KOPT-K1 (cell line): ENCODE measurements at regions not wholly inside any gene's neighbourhood (a gene's known extent, or its start where the extent isn't known, plus 50 kb on each side); places are given as distances from the start of the nearest gene placed in this dataset.
"Not testable (repeated sequence)": the region's sequence is repeated elsewhere in the genome, so short reads cannot be mapped to it uniquely, and the experiment has no call there.

ENCODE experiments used
- H3K27ac ChIP-seq: fragments of 200-600 bp; sonication (generic); 2 replicates; pipeline ENCODE4 v1.5.1; 2016; ENCODE audit warnings: antibody characterized with exemption, mild to moderate bottlenecking, low read depth, low read length; ENCODE audit not compliant: poor library complexity, severe bottlenecking
- H3K36me3 ChIP-seq: fragments of 200-600 bp; sonication (generic); 2 replicates; pipeline ENCODE4 v1.5.1; 2017; ENCODE audit warnings: antibody characterized with exemption, mild to moderate bottlenecking, low read length, moderate library complexity; ENCODE audit not compliant: insufficient read depth
- H3K9me3 ChIP-seq: fragments of 200-600 bp; sonication (generic); 2 replicates; pipeline ENCODE4 v1.5.1; 2017; ENCODE audit warnings: antibody characterized with exemption, low read length, mild to moderate bottlenecking; ENCODE audit not compliant: insufficient read depth, poor library complexity, severe bottlenecking

GRCh38 chr9:29160763-29161353 lies 1587.6 kb upstream of the C9orf72 start:
- H3K27ac ChIP-seq, result no peak overlapping the region
- H3K9me3 ChIP-seq, result no peaks in the 10 kb centered on the region
- H3K36me3 ChIP-seq, result no peaks in the 10 kb centered on the region

GRCh38 chr9:29174136-29174535 lies 1600.9 kb upstream of the C9orf72 start:
- no peaks in the 10 kb centered on the region for H3K36me3 ChIP-seq
- no peaks in the 10 kb centered on the region for H3K9me3 ChIP-seq
- H3K27ac ChIP-seq, result no peak overlapping the region

- H3K9me3 ChIP-seq, result no peaks in the 10 kb centered on the region
- no peaks in the 10 kb centered on the region for H3K36me3 ChIP-seq
- no peak overlapping the region for H3K27ac ChIP-seq
These were observed 1603.0 kb upstream of the C9orf72 start for GRCh38 chr9:29176231-29176630.

- no peak overlapping the region for H3K27ac ChIP-seq
- no peaks in the 10 kb centered on the region for H3K9me3 ChIP-seq
- H3K36me3 ChIP-seq, result no peaks in the 10 kb centered on the region
These were observed 1603.5 kb upstream of the C9orf72 start for GRCh38 chr9:29176786-29177185.

- Histone ChIP-seq H3K36me3 (no peaks in the 10 kb centered on the region), H3K9me3 (no peaks in the 10 kb centered on the region), H3K27ac (no peak overlapping the region)
These were observed 1610.7 kb upstream of the C9orf72 start for GRCh38 chr9:29183971-29184370.

GRCh38 chr9:29188771-29189170 lies 1615.5 kb upstream of the C9orf72 start:
- not testable (repeated sequence) for H3K9me3 ChIP-seq, H3K36me3 ChIP-seq, H3K27ac ChIP-seq

- not testable (repeated sequence) for H3K9me3 ChIP-seq, H3K27ac ChIP-seq, H3K36me3 ChIP-seq
These were observed 1615.9 kb upstream of the C9orf72 start for GRCh38 chr9:29189221-29189620.

GRCh38 chr9:29198861-29199260 lies 1625.6 kb upstream of the C9orf72 start:
- H3K27ac ChIP-seq, result no peak overlapping the region
- no peaks in the 10 kb centered on the region for H3K9me3 ChIP-seq
- no peaks in the 10 kb centered on the region for H3K36me3 ChIP-seq

- H3K27ac ChIP-seq, result no peak overlapping the region
These were observed 1626.7 kb upstream of the C9orf72 start for GRCh38 chr9:29199975-29200374.

GRCh38 chr9:29200650-29201049 lies 1627.4 kb upstream of the C9orf72 start:
- no peaks in the 10 kb centered on the region for H3K9me3 ChIP-seq
- H3K27ac ChIP-seq, result no peak overlapping the region
- no peaks in the 10 kb centered on the region for H3K36me3 ChIP-seq

More at GRCh38 chr9:29199975-29200374, 1626.7 kb upstream of the C9orf72 start:
- Histone ChIP-seq H3K36me3 (no peaks in the 10 kb centered on the region), H3K9me3 (no peaks in the 10 kb centered on the region)

- H3K36me3 ChIP-seq, result no peaks in the 10 kb centered on the region
- no peak overlapping the region for H3K27ac ChIP-seq
- no peaks in the 10 kb centered on the region for H3K9me3 ChIP-seq
These were observed 1630.1 kb upstream of the C9orf72 start for GRCh38 chr9:29203244-29203930.

- no peaks in the 10 kb centered on the region for H3K36me3 ChIP-seq
- no peak overlapping the region for H3K27ac ChIP-seq
- no peaks in the 10 kb centered on the region for H3K9me3 ChIP-seq
These were observed 1635.4 kb upstream of the C9orf72 start for GRCh38 chr9:29208670-29209069.

- Histone ChIP-seq H3K27ac (no peak overlapping the region), H3K36me3 (no peaks in the 10 kb centered on the region)
These were observed 1636.5 kb upstream of the C9orf72 start for GRCh38 chr9:29209748-29210291.

GRCh38 chr9:29211003-29211579 lies 1637.8 kb upstream of the C9orf72 start:
- Histone ChIP-seq H3K9me3 (no peaks in the 10 kb centered on the region), H3K27ac (no peak overlapping the region), H3K36me3 (no peaks in the 10 kb centered on the region)

More at GRCh38 chr9:29209748-29210291, 1636.5 kb upstream of the C9orf72 start:
- no peaks in the 10 kb centered on the region for H3K9me3 ChIP-seq

GRCh38 chr9:29211580-29212396 lies 1638.5 kb upstream of the C9orf72 start:
- Histone ChIP-seq H3K9me3 (no peaks in the 10 kb centered on the region), H3K36me3 (no peaks in the 10 kb centered on the region), H3K27ac (no peak overlapping the region)
